ENCODE measurements at regions not wholly inside any gene's neighbourhood (a gene's known extent, or its start where the extent isn't known, plus 50 kb on each side); places are given as distances from the start of the nearest gene placed in this dataset.

- TF ChIP-seq, protein P1, sequence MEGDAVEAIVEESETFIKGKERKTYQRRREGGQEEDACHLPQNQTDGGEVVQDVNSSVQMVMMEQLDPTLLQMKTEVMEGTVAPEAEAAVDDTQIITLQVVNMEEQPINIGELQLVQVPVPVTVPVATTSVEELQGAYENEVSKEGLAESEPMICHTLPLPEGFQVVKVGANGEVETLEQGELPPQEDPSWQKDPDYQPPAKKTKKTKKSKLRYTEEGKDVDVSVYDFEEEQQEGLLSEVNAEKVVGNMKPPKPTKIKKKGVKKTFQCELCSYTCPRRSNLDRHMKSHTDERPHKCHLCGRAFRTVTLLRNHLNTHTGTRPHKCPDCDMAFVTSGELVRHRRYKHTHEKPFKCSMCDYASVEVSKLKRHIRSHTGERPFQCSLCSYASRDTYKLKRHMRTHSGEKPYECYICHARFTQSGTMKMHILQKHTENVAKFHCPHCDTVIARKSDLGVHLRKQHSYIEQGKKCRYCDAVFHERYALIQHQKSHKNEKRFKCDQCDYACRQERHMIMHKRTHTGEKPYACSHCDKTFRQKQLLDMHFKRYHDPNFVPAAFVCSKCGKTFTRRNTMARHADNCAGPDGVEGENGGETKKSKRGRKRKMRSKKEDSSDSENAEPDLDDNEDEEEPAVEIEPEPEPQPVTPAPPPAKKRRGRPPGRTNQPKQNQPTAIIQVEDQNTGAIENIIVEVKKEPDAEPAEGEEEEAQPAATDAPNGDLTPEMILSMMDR (IDR thresholded peaks at IDR 0.05 in 4 of 5, conservative IDR thresholded peaks at IDR 0.05 in 1 of 5) = no peak
- no peak for TF ChIP-seq POLR2A (IDR thresholded peaks at IDR 0.05)
Observed at GRCh38 chr12:104886418-104887401, 71.4 kb downstream of the SLC41A2 start.

Measured in gastrocnemius medialis (tissue), 4 donors.